ENCODE measurements at regions not wholly inside any gene's neighbourhood (a gene's known extent, or its start where the extent isn't known, plus 50 kb on each side); places are given as distances from the start of the nearest gene placed in this dataset.

DNA sequence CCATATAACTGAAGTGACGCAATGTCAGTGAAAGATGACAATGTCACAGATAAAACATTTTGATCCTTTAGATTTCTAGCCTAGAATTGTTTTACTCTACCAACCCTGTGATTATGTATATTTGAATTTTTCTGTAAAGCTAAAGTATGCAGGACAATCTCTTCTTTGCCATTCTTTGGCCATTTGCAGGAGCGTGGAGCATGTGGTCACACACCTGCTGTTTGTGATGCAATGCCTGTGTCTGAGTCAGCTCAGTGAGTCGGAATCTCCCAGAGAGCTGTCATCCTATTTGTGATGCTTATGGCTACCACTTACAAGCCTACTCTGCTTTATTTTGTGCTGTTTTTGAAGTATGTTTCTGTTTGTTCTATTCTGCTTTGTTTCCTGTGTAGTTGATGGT lies 214.5 kb downstream of the NAF1 start:
- TF ChIP-seq, protein P1, sequence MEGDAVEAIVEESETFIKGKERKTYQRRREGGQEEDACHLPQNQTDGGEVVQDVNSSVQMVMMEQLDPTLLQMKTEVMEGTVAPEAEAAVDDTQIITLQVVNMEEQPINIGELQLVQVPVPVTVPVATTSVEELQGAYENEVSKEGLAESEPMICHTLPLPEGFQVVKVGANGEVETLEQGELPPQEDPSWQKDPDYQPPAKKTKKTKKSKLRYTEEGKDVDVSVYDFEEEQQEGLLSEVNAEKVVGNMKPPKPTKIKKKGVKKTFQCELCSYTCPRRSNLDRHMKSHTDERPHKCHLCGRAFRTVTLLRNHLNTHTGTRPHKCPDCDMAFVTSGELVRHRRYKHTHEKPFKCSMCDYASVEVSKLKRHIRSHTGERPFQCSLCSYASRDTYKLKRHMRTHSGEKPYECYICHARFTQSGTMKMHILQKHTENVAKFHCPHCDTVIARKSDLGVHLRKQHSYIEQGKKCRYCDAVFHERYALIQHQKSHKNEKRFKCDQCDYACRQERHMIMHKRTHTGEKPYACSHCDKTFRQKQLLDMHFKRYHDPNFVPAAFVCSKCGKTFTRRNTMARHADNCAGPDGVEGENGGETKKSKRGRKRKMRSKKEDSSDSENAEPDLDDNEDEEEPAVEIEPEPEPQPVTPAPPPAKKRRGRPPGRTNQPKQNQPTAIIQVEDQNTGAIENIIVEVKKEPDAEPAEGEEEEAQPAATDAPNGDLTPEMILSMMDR (IDR thresholded peaks at IDR 0.05), result no peak
- TF ChIP-seq POLR2A (IDR thresholded peaks at IDR 0.05), result no peak
